HG03457 (cell line): ENCODE measurements at regions not wholly inside any gene's neighbourhood (a gene's known extent, or its start where the extent isn't known, plus 50 kb on each side); places are given as distances from the start of the nearest gene placed in this dataset.

Experiments
- ATAC-seq: cut with Tn5 transposase; IDR thresholded peaks from one replicate; pipeline ENCODE4 v1.9.1; 2021; ENCODE audit warnings: moderate number of reproducible peaks; ENCODE audit not compliant: unreplicated experiment

DNA sequence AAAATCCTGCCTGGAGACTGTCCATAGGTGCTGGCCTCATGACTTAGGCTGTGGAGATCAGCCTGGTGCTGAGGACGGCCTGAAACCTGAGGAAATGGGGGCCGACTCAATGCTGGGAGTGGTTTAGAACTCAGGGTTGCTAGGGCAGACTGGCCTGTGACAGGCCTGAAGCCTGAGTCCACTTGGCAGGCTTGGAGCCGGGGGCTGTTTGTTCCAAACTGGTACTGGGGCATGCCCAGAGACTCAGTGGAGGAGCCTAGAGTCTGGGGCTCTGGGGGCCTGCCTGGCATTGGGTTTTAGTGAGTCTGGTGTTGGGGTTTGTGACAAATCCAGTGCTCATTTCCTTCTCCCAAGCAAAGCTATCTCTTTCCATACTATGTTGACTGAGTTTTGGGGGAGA is 489.7 kb upstream of the CNKSR2 start:
- ATAC-seq = no peak

DNA sequence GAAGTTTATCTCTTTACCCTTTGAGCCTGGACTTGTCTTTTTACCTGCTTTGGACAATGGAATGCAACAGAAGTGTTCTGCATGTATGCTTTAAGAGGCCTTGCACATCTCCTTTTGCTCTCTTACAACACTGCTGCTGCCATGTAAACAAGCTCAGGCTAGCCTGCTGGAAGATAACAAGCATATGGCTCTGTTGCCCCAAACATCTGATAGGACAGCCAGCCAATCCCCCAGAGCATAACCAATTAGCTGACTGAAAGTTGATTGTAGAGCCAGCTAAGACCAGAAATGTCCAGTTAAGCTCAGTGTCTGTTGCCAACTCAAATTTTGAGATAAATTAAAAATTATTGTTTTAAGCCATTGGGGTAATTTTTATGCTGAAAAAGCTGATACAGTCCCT is 510.6 kb upstream of the CNKSR2 start:
- ATAC-seq = no peak

DNA sequence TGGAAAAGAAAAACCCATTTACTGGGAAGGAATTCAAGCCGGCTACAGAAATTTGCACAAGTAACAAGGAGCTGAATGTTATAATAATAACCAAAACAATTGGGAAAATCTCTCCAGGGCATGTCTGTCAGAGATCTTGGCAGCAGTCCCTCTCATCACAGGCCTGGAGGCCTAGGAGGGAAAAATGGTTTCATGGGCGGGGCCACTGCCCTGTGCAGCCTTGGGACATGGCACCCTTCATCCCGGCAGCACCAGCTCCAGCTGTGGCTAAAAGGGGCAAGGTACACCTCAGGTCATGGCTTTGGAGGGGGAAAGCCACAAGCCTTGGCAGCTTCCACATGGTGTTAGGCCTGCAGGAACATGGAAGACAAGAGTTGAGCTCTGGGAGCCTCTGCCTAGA is 513.1 kb upstream of the CNKSR2 start:
- ATAC-seq = no peak

DNA sequence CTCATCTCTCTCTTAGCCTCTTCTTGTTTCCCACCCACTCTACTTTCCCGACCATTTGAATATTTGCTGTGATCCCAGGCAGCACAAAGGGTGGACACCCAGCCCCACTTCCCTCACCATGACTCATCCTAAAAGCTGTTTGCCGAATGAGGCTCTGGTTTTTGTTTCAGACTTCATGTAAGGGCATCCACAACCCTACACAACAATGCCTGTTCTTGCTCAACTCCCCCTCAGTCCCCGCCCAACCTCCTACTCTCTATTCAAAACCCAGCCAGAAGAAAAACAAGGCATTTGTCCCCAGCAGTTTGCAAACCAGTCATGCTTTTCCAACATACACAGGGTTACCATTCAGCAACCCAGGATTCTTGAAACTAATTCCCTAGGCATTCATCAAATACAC is 516.5 kb upstream of the CNKSR2 start:
- ATAC-seq = no peak

DNA sequence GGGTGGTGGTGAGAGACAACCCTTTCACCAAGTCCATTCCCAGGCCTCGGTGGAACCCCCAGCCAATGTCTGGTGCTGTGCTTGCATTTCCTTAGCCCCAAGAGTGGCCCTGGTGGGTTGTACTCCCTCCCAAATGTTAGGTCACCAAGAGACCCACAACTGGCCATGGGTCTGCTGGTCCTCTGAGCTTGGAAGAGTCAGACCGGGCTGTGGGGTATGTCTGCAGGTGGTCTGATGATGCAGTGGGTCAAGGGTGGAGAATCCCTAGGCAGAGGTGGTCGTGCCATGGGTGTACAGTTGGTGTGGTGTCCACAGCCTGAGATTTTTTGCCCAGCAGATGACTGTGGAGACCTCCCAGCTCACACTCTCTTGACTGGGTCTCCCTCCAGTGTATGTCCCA is 535.7 kb upstream of the CNKSR2 start:
- ATAC-seq = no peak

DNA sequence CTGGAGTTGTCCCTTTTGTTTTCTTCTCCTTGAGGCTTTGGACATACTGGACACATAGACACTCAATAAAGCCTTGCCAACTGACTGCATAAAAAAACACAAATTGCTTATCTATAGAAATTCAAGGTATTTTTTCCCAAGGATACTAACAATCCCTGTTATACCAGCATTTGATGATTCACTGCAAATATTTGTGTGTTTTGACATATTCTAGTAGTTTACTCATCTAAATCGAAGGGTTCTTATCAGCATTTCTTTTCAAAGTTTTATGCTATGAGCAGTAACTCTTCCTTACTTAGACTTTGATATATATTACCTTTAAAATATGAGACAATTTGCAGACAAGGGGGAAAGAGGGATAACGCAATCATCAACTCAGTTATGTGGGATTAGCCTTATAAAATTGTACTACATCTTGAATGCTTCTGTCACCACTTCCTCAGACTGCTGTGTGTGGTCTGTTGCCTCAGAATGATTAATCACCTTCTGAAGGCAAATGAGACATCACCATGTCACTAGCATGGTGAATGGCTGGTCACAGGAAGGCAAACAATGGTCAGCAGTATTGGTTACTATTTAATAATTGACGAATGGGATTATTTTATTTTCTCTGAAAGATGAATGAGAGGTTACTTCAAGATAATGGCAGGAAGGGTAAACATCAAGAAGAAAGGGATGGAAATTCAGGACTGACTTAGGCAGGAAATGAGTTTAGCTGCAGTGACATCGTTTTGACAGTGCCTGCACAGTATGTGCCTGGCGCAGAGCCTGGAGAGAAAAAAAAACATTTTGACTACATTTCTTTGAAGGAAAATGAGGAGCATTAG is 544.3 kb upstream of the CNKSR2 start:
- ATAC-seq = no peak

DNA sequence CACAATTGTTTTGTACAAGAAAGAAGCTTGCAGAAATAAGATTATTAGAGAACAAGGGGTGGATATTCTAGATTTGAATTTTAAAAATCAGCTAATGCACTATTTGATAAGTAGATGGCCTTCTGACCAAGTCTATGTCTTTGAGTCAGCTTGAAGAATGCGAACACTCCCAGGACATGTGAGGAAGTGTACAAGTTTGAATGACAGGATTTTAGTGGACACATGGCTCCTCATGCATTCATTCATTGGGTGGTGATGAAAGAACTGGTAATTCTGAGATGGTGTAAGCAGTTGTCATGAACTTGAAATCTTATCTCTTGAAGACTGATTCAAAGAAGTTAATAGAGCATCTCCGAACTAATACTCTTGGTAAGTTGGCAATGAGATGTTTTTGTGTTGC is 548.2 kb upstream of the CNKSR2 start:
- no peak for ATAC-seq

DNA sequence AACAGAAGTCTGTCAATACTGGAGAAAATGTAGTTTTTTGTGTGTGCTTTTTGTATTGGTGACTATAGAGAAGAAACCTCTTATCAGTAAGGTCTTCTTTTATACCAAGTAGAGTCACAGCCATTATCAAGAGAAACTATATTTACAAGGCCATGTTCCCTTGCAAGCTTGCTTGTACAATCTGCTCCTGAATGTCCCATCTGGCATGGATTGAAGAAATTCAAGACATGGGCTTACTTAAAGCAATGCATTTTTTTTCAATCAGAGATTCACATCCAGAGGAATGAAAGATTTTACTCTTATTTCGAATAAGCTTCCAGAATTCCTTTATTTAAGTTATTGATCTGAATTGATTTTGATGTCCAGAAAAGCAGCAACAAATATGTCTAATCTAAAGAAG is 537.3 kb upstream of the RPS6KA3 start:
- no peak for ATAC-seq

DNA sequence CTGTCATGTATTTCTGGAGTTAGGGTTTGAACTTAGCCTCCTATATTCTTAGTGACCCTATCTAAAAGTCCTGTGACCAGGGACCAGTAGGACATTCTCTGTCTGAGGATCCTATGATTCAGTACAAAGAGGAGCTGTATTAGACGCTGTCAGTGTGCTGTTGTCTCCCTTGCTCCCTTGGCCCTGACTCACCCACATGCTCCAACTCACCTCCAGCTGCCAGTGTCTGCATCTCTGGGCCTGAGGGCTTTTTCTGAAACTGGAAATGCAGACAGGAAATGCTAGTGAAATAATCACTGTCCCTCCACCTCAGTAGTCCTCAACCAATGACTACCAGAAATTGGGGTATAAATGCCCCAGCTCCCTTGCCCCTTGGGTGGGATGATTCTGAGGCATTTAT is 535.3 kb upstream of the RPS6KA3 start:
- ATAC-seq = no peak

DNA sequence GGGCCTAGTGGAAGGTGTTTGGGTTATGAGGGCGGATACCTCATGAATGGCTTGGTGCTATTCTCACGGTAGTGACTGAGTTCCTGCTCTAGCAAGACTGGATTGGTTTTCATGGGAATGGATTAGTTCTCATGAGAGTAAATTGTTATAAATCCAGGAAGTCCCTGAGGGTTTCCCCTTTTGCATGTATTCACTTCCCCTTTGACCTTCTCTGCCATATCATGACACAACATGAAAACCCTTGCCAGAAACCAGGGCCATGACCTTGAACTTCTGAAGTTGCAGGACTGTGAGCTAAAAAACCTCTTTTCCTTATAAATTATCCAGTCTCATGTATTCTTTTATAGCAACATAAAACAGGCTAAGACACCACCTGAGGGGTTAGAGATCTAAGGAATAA is 529.7 kb upstream of the RPS6KA3 start:
- ATAC-seq = no peak

DNA sequence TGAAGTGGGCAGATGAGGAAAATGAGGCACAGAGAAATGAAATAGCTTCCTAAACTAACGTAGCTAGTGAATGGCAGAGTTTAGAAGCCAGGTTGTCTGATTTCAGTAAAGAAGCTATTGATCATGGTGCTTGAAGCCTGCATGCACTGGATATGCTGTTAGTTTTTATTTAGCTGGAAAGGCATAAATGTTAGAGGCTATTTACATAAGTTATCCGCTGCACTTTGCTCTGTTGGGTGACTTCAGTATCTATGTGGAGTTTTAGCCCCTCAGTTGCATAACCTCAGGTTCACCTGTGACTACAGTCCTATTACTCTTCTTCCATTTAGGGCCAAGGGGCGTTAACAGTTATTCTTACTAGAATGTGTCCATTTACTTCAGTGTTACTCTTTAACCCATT is 522.4 kb upstream of the RPS6KA3 start:
- ATAC-seq = no peak

DNA sequence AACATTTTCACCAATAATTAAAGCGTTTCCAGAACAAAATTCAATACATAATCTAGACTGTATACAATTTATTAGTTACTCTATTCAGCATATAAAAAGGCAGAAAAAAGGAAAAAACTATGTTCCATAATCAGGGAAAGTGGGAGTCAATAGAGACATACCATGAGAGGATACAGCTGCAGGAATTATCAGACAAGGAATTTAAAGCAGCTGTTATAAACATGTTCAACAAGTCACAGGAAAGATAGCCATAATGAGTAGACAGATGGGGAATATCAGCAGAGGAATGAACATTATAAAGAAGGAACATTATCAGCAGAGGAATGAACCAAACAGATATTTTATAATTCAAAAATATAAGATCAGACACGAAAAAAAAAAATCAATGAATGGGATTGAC is 500.6 kb upstream of the RPS6KA3 start:
- no peak for ATAC-seq

DNA sequence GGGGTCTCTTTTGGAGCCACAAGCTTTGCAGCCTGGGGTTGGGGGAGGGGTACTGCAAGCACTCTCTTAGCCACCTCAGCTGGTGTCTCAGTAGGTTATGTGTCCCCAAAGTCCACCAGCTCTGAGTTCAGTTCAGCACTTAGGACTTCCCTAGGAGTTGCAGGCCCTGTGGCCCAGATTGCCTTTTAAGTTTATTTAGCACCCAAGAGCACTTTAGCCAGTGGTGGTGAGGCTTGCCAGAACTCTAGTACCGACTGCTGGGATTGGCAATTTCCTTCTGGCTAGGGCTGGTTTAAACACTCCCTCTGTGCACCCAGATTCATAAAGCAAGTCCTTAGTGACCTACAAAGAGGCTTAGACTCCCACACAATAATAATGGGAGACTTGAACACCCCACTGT is 489.9 kb upstream of the RPS6KA3 start:
- no peak for ATAC-seq

DNA sequence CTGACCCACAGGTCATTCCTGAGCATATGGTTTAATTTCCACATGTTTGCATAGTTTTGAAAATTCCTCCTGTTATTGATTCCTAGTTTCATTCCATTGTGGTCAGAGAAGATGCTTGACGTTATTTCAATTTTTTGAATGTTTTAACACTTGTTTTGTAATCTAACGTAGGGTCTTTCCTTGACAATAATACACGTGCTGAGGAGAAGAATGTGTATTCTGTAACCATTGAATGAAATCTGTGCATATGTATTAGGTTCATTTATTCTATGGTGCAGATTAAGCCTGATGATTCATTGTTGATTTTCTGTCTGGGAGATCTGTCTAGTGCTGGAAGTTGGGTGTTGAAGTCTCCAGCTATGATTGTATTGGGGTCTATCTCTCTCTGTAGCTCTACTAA is 486.4 kb upstream of the RPS6KA3 start:
- ATAC-seq = no peak

DNA sequence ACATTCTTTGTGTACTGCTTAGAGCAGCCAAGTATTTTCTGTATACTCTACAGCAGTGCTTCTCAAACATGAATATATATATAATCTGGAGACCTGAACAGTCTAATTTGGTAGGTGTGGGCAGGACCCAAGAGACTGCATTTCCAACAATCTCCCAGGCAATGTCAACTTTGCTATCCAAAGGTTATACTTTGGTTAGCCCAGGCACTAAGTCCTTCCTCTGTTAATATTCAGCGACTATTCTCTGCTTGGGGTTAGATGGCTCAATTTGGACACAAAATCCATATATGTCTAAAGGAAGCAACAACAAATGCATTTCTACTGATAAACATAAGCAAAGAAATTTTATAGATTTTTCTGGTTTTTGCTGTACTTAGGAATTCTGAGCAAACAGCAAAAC is 480.0 kb upstream of the RPS6KA3 start:
- no peak for ATAC-seq

DNA sequence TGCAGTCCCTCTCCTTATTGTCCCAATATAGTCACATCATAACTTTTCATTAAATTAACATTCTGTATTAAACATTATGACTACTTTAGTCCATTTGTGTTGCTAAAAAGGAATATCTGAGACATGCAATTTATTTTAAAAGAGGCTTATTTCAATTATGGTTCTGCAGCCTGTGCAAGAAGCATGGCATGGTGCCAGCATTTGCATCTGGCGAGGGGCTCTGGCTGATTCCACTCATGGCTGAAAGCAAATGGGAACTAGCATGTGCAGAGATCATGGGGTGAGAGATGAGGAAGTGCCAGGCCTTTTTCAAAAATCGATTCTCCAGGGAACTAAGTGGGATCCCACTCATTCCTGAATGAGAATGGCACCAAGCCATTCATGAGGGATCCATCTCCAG is 476.3 kb upstream of the RPS6KA3 start:
- ATAC-seq = no peak

DNA sequence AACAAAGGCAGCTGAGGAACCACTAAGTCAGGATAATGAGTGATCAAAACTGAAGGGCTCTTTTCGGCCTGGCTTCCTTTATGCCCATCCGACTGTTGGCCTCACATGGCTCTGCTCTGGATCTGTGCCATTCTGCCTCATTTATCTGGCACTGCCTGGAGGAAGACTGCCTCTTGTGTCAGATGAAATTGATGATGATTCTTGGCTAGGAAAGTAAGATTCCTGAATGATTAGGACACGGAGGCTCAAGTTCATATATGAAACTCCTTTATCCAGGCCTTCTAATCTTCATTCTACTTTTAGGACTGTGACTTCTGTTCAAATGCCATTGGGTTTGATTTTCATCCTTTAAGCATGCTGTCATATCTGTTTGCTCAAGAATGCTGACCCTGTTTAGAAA is 475.4 kb upstream of the RPS6KA3 start:
- ATAC-seq = no peak

DNA sequence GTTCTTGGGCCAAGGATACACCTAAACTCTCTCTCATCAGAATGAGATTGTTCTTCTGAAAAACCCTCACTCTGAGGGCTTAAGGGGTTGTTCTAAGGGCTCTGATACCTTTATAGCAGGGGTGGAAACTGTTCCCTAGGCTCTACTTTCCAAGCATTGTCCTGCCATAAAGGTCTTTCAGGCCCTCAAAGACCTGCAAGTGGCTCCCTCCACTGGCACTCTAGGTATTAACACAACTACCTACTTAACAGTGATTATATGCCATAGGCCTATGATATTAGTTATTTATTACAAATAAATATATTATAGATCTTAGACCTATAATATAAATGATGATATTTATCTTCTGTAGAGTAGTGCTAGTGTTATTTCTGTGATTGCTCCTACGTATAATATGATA is 473.7 kb upstream of the RPS6KA3 start:
- ATAC-seq = no peak

DNA sequence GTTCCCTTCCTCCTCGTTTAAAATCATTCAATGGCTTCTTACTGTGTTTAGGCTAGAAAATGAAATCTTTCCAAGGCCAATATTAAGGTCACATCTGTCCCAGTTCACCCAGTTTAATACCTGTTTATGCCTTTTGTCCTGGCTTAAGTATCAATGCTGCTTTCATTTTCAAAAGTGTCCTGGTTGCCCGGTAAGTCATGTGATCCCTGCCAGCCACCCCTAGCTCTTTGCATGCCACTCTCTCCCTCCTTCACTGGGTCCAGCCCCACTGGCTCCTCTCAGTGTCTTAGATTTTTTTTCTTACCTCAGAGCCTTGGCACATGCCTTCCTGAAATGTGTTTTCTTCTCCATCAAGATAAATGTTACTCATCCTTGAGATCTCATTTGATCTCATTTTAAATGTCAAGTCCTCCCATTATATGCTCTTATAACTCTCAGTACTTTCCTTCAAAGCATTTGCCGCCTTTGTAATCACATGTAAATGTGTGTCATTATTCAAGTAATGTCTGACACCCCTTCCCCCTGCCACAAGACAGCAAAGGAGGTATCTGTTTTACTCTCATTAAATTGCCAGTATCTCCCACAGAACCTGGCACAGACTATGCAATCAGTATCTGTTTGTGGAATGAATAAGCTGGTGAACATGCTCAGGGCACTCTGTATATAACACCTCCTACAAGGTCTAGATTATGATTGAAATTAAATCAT is 472.5 kb upstream of the RPS6KA3 start:
- no peak for ATAC-seq

DNA sequence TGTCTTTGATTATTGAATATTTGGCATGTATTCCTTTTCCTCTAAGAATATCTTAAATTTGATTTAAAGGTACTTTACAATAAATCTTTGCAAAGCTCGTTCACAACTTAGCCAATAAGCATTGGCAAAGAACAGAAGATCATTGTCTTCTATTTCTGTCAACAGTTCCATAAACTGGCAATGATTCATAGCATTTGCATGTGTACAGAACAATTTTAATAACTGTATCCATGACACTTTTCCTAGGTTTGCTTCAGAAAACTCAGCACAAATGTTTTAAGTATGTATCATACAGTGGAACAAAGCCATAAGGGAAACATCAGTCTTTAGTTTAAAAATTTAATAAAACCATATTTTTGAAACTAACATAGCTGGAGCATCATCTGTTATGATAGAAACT is 462.7 kb upstream of the RPS6KA3 start:
- ATAC-seq = no peak

DNA sequence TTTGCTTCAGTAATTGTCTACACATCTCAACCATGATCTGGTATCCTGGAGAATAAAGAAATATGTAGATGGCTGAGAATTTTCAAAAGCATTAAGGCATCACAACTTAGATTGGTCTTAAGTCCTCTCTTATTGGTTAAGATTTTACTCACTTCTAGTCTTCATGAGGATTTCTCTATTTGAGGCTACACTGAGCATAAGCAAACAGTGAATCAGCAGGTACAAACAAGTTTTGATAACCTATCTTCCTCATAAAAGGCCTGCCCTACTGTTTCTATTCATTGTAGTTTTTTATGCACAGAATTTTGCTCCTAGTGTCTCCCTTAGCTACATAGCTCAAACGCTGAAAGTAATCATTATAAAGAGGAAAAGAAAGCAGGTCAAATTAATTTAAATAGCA is 460.7 kb upstream of the RPS6KA3 start:
- no peak for ATAC-seq

DNA sequence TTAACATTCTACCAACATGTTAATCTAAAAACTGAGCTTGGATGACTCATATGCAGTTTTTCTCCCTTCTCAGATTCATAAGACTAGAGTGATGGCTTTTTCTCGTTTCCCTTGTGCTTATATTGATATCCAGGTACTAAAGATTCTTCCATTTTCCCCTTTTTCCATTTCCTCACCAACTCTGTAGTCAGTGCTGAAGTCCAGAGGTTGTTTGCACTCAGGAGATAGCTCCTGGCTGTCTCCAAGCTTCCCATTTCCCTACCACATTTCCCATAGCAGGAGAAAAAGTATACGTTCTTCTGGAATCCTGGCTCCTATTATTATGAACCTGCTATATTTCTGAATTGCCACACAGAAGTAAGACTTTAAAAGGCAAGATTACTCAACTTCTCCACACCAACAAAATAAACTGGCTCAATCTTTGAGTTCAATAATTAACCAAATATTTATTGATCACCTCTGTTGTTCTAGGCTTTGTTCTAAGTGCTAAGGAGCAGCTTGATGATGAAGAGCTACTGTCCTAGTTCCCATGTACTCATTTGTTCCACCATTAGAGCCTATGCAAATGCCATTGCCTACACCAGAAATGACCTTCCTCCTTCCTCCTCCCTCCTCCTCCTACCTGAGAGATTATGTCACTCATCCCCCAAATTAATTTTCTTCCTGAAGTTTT is 454.4 kb upstream of the RPS6KA3 start:
- no peak for ATAC-seq
